ENCODE measurements at regions not wholly inside any gene's neighbourhood (a gene's known extent, or its start where the extent isn't known, plus 50 kb on each side); places are given as distances from the start of the nearest gene placed in this dataset.

DNA sequence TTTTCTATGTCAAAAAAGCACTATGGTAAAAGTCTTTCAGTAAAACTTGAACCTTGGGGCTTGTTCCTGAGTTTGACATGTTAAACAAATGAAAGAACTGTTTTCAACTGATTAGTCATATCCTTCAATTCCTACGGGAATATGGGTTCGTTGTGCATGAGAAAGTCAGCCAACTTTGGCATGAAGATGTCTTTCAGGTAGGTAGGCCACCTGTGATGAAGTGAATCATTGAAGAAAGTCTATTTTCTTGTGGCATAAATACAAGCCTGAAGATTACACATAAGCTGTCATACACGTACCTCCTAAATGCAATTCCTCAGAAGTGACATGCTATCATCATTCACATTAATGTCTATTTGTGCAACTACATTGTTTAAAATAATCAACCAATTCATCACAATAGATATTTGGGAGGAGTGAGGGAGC lies 513.0 kb downstream of the IRS2 start:
- H3K4me3 Mint-ChIP-seq, result no peak overlapping the region
- H3K4me1 Mint-ChIP-seq, result peaks cover 63% of the 10 kb centered on the region
- peaks cover 3% of the 10 kb centered on the region; the same call in 1 of the 2 replicates for H3K36me3 Mint-ChIP-seq
- no peak overlapping the region for H3K27ac Mint-ChIP-seq
- DNase-seq (ENCODE audit: low spot score), result no peak
- TF ChIP-seq, protein P1, sequence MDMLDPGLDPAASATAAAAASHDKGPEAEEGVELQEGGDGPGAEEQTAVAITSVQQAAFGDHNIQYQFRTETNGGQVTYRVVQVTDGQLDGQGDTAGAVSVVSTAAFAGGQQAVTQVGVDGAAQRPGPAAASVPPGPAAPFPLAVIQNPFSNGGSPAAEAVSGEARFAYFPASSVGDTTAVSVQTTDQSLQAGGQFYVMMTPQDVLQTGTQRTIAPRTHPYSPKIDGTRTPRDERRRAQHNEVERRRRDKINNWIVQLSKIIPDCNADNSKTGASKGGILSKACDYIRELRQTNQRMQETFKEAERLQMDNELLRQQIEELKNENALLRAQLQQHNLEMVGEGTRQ (CRISPR knock-in tag; IDR thresholded peaks at IDR 0.05), result no peak
- TF ChIP-seq JAZF1 (CRISPR knock-in tag; IDR thresholded peaks at IDR 0.05), result no peak
- TF ChIP-seq, protein P2, sequence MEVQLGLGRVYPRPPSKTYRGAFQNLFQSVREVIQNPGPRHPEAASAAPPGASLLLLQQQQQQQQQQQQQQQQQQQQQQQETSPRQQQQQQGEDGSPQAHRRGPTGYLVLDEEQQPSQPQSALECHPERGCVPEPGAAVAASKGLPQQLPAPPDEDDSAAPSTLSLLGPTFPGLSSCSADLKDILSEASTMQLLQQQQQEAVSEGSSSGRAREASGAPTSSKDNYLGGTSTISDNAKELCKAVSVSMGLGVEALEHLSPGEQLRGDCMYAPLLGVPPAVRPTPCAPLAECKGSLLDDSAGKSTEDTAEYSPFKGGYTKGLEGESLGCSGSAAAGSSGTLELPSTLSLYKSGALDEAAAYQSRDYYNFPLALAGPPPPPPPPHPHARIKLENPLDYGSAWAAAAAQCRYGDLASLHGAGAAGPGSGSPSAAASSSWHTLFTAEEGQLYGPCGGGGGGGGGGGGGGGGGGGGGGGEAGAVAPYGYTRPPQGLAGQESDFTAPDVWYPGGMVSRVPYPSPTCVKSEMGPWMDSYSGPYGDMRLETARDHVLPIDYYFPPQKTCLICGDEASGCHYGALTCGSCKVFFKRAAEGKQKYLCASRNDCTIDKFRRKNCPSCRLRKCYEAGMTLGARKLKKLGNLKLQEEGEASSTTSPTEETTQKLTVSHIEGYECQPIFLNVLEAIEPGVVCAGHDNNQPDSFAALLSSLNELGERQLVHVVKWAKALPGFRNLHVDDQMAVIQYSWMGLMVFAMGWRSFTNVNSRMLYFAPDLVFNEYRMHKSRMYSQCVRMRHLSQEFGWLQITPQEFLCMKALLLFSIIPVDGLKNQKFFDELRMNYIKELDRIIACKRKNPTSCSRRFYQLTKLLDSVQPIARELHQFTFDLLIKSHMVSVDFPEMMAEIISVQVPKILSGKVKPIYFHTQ (CRISPR knock-in tag; IDR thresholded peaks at IDR 0.05), result no peak
- no peak for TF ChIP-seq SMAD4 (CRISPR knock-in tag; IDR thresholded peaks at IDR 0.05)
- TF ChIP-seq, protein P3, sequence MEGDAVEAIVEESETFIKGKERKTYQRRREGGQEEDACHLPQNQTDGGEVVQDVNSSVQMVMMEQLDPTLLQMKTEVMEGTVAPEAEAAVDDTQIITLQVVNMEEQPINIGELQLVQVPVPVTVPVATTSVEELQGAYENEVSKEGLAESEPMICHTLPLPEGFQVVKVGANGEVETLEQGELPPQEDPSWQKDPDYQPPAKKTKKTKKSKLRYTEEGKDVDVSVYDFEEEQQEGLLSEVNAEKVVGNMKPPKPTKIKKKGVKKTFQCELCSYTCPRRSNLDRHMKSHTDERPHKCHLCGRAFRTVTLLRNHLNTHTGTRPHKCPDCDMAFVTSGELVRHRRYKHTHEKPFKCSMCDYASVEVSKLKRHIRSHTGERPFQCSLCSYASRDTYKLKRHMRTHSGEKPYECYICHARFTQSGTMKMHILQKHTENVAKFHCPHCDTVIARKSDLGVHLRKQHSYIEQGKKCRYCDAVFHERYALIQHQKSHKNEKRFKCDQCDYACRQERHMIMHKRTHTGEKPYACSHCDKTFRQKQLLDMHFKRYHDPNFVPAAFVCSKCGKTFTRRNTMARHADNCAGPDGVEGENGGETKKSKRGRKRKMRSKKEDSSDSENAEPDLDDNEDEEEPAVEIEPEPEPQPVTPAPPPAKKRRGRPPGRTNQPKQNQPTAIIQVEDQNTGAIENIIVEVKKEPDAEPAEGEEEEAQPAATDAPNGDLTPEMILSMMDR (IDR thresholded peaks at IDR 0.05), result no peak
- no peak for TF ChIP-seq SMAD3 (CRISPR knock-in tag; IDR thresholded peaks at IDR 0.05; ENCODE audit: borderline replicate concordance)
- no peaks in the 10 kb centered on the region for H3K27me3 Mint-ChIP-seq (ENCODE audit: low read depth)
- H3K9me3 Mint-ChIP-seq, result peaks cover 7% of the 10 kb centered on the region; the same call in 1 of the 2 replicates
- ChIA-PET POLR2A (no interaction called here), CTCF (no interaction called here)
- no peak for ATAC-seq

DNA sequence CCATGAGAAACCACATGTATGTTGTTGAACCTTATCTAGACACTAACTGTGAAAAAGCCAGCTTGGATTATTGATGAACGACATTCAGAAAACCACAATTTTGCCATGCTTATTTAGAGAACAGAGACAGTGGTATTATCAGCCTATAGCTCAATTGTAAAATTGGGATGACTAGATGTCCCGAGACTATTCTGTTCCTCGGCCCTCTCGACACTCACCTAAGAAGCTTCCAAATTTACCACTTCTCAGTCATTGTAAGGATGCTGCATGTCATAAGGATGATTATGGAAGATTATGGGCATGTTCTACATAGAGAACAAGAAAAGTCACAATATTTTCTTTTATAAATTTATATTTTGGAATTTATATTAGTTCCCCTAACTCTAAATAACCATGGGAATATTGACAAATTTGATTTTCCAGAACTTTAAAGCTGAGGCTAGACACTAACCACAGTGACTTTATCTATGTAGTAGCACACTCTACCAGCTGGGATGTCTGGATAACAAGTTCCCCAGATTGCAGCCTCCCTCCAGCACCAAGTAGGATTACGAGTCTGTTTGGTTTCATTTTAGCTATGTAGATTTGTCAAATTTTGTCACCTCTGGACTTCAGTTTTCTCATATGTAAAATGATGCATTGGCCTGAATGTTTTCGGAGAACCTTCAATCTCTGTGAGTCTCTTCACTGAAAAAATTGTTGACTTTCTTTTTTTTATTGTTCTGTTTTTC lies 513.6 kb downstream of the IRS2 start:
- CTCF ChIA-PET, result no interaction called here
- Mint-ChIP-seq H3K27ac (no peak overlapping the region), H3K4me3 (no peak overlapping the region), H3K27me3 (ENCODE audit: low read depth) (no peaks in the 10 kb centered on the region), H3K9me3 (peaks cover 3% of the 10 kb centered on the region; the same call in 1 of the 2 replicates), H3K4me1 (peaks cover 63% of the 10 kb centered on the region), H3K36me3 (peaks cover 3% of the 10 kb centered on the region; the same call in 1 of the 2 replicates)
- no peak for DNase-seq (ENCODE audit: low spot score)
- POLR2A ChIA-PET, result no interaction called here
- no peak for ATAC-seq
- TF ChIP-seq ZNF671 (CRISPR knock-in tag; IDR thresholded peaks at IDR 0.05) (no peak), ZNF416 (CRISPR knock-in tag; IDR thresholded peaks at IDR 0.05) (no peak), FOXK1 (CRISPR knock-in tag; IDR thresholded peaks at IDR 0.05) (no peak), NR1H2 (CRISPR knock-in tag; IDR thresholded peaks at IDR 0.05) (no peak)
- TF ChIP-seq, protein P4, sequence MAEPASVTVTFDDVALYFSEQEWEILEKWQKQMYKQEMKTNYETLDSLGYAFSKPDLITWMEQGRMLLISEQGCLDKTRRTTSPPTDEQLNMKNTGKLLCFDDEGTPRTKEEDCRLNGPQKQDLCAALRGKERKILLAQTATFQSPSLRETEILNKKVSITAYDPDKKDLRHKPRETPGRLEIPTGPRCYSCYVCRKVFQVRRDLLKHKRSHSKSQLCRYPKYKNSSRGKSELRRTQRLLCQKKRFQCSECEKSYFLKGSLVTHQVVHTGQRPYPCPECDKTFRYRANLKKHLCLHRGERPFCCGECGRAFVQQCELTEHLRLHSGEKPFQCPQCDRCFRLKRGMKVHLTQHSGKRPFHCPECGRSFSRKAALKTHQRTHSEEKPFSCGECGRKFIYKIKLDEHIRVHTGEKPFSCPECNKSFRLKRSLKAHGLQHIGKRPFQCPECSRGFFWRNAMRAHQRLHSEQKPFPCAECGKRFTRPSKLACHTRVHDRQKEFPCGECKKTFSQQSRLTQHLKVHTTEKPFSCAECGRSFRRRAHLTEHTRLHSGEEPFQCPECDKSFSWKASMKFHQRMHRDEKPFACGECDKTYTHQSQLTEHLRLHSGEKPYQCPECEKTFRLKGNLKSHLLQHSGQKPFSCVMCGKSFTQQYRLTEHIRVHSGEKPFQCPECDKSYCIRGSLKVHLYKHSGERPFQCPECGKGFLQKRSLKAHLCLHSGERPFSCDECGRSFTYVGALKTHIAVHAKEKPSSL (CRISPR knock-in tag; conservative IDR thresholded peaks at IDR 0.05), result no peak
- TF ChIP-seq, protein P5, sequence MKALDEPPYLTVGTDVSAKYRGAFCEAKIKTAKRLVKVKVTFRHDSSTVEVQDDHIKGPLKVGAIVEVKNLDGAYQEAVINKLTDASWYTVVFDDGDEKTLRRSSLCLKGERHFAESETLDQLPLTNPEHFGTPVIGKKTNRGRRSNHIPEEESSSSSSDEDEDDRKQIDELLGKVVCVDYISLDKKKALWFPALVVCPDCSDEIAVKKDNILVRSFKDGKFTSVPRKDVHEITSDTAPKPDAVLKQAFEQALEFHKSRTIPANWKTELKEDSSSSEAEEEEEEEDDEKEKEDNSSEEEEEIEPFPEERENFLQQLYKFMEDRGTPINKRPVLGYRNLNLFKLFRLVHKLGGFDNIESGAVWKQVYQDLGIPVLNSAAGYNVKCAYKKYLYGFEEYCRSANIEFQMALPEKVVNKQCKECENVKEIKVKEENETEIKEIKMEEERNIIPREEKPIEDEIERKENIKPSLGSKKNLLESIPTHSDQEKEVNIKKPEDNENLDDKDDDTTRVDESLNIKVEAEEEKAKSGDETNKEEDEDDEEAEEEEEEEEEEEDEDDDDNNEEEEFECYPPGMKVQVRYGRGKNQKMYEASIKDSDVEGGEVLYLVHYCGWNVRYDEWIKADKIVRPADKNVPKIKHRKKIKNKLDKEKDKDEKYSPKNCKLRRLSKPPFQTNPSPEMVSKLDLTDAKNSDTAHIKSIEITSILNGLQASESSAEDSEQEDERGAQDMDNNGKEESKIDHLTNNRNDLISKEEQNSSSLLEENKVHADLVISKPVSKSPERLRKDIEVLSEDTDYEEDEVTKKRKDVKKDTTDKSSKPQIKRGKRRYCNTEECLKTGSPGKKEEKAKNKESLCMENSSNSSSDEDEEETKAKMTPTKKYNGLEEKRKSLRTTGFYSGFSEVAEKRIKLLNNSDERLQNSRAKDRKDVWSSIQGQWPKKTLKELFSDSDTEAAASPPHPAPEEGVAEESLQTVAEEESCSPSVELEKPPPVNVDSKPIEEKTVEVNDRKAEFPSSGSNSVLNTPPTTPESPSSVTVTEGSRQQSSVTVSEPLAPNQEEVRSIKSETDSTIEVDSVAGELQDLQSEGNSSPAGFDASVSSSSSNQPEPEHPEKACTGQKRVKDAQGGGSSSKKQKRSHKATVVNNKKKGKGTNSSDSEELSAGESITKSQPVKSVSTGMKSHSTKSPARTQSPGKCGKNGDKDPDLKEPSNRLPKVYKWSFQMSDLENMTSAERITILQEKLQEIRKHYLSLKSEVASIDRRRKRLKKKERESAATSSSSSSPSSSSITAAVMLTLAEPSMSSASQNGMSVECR (CRISPR knock-in tag; IDR thresholded peaks at IDR 0.05; ENCODE audit: borderline replicate concordance), result no peak
- TF ChIP-seq, protein P6, sequence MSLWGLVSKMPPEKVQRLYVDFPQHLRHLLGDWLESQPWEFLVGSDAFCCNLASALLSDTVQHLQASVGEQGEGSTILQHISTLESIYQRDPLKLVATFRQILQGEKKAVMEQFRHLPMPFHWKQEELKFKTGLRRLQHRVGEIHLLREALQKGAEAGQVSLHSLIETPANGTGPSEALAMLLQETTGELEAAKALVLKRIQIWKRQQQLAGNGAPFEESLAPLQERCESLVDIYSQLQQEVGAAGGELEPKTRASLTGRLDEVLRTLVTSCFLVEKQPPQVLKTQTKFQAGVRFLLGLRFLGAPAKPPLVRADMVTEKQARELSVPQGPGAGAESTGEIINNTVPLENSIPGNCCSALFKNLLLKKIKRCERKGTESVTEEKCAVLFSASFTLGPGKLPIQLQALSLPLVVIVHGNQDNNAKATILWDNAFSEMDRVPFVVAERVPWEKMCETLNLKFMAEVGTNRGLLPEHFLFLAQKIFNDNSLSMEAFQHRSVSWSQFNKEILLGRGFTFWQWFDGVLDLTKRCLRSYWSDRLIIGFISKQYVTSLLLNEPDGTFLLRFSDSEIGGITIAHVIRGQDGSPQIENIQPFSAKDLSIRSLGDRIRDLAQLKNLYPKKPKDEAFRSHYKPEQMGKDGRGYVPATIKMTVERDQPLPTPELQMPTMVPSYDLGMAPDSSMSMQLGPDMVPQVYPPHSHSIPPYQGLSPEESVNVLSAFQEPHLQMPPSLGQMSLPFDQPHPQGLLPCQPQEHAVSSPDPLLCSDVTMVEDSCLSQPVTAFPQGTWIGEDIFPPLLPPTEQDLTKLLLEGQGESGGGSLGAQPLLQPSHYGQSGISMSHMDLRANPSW (CRISPR knock-in tag; conservative IDR thresholded peaks at IDR 0.05; ENCODE audit: low read depth), result no peak
- TF ChIP-seq, protein P7, sequence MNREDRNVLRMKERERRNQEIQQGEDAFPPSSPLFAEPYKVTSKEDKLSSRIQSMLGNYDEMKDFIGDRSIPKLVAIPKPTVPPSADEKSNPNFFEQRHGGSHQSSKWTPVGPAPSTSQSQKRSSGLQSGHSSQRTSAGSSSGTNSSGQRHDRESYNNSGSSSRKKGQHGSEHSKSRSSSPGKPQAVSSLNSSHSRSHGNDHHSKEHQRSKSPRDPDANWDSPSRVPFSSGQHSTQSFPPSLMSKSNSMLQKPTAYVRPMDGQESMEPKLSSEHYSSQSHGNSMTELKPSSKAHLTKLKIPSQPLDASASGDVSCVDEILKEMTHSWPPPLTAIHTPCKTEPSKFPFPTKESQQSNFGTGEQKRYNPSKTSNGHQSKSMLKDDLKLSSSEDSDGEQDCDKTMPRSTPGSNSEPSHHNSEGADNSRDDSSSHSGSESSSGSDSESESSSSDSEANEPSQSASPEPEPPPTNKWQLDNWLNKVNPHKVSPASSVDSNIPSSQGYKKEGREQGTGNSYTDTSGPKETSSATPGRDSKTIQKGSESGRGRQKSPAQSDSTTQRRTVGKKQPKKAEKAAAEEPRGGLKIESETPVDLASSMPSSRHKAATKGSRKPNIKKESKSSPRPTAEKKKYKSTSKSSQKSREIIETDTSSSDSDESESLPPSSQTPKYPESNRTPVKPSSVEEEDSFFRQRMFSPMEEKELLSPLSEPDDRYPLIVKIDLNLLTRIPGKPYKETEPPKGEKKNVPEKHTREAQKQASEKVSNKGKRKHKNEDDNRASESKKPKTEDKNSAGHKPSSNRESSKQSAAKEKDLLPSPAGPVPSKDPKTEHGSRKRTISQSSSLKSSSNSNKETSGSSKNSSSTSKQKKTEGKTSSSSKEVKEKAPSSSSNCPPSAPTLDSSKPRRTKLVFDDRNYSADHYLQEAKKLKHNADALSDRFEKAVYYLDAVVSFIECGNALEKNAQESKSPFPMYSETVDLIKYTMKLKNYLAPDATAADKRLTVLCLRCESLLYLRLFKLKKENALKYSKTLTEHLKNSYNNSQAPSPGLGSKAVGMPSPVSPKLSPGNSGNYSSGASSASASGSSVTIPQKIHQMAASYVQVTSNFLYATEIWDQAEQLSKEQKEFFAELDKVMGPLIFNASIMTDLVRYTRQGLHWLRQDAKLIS (CRISPR knock-in tag; IDR thresholded peaks at IDR 0.05; ENCODE audit: borderline replicate concordance), result no peak
